ENCODE measurements at regions not wholly inside any gene's neighbourhood (a gene's known extent, or its start where the extent isn't known, plus 50 kb on each side); places are given as distances from the start of the nearest gene placed in this dataset.

DNA sequence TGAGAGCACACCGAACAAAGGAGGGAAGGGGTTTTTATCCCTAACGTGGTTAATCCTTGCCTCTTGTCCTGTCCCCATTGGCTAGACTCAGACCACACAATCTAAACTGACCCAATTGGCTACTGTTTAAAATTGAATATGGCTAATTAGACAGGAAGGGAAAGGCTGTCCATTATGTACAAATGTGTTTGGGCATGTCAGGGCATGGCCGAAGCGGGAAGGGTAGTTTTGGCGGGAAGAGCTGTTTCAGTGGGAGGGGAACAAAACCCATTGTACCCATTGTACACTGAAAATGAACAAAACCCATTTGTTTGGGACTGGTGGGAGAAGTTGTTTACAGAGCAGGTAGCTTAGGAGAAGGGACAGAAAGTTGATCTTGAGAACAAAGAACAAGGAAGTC is 330.9 kb upstream of the POU1F1 start:
- no peak for ATAC-seq
- no peaks in the 10 kb centered on the region for H3K27me3 ChIP-seq
- no peaks in the 10 kb centered on the region for H3K36me3 ChIP-seq
- intact Hi-C loops (cut with DNase I), result no loop called here
- no peak overlapping the region for H3K27ac ChIP-seq
- TF ChIP-seq, protein P1, sequence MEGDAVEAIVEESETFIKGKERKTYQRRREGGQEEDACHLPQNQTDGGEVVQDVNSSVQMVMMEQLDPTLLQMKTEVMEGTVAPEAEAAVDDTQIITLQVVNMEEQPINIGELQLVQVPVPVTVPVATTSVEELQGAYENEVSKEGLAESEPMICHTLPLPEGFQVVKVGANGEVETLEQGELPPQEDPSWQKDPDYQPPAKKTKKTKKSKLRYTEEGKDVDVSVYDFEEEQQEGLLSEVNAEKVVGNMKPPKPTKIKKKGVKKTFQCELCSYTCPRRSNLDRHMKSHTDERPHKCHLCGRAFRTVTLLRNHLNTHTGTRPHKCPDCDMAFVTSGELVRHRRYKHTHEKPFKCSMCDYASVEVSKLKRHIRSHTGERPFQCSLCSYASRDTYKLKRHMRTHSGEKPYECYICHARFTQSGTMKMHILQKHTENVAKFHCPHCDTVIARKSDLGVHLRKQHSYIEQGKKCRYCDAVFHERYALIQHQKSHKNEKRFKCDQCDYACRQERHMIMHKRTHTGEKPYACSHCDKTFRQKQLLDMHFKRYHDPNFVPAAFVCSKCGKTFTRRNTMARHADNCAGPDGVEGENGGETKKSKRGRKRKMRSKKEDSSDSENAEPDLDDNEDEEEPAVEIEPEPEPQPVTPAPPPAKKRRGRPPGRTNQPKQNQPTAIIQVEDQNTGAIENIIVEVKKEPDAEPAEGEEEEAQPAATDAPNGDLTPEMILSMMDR (IDR thresholded peaks at IDR 0.05), result no peak
- no peaks in the 10 kb centered on the region for H3K9me3 ChIP-seq
- no peaks in the 10 kb centered on the region for H3K4me1 ChIP-seq
- DNase-seq, result no peak
- H3K4me3 ChIP-seq, result no peak overlapping the region

DNA sequence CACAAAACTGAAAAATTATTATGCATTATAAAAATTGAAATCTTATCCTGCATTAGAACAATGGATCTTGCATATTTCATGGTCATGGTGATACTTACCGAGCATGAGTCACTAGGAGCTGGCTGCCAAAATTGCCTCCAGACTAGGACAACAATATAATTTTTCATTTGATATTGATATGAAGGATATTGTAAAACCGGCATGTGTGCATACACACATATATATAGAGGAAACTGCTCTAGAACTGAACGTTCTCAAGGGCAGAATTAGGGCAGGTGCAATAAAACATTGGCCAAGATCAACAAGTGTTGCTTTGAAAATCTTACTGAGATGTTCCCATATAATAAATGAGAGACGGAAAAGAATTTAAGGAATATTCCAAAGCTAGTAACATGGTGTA is 319.4 kb upstream of the POU1F1 start:
- no peak for DNase-seq
- no peaks in the 10 kb centered on the region for H3K27me3 ChIP-seq
- ATAC-seq, result no peak
- no peaks in the 10 kb centered on the region for H3K4me1 ChIP-seq
- no peak overlapping the region for H3K4me3 ChIP-seq
- intact Hi-C loops (cut with DNase I), result no loop called here
- TF ChIP-seq, protein P1 (IDR thresholded peaks at IDR 0.05), result no peak
- no peaks in the 10 kb centered on the region for H3K36me3 ChIP-seq
- H3K9me3 ChIP-seq, result no peaks in the 10 kb centered on the region
- no peak overlapping the region for H3K27ac ChIP-seq

DNA sequence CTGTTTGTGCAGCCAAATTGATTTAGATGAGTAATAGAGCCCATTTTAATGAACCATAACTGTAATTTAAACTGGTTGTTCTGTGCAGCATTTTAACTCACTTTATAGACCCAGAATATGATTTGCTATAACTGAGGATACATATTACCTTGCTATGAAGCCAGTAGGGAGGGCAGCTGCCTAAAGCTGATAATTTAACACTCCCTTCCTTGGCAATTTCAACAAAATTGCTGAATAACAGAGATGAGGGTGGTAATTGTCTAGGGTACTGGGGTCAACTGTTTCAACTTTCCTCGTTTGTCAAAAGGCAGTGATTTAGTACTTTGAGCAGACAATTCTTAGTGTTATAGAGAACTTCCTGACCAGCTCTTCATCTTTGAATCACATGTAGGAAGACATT is 304.9 kb upstream of the POU1F1 start:
- H3K27ac ChIP-seq, result no peak overlapping the region
- no peaks in the 10 kb centered on the region for H3K9me3 ChIP-seq
- ATAC-seq, result no peak
- H3K4me1 ChIP-seq, result no peaks in the 10 kb centered on the region
- no peak for DNase-seq
- intact Hi-C loops (cut with DNase I), result no loop called here
- TF ChIP-seq, protein P1 (IDR thresholded peaks at IDR 0.05), result no peak
- no peak overlapping the region for H3K4me3 ChIP-seq
- H3K27me3 ChIP-seq, result no peaks in the 10 kb centered on the region
- H3K36me3 ChIP-seq, result no peaks in the 10 kb centered on the region

DNA sequence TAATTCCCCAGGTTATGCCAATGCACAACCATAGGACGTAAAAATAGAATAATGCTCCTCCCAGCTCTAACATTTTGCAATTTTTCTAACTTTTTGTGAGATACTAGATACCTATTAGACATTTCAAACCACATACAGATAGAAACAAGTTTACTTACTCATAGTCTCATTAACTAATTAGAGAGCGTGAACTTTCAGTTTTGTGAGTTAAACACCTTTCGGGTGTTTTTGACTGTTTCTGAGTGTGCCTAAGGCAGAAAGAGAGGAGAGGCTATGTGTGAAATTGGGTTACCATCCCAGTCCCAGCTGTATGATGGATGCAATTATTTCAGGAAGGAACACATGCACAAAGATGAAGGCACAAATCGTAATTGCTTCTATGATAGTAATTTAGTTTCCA is 300.4 kb upstream of the POU1F1 start:
- Histone ChIP-seq H3K27me3 (no peaks in the 10 kb centered on the region), H3K9me3 (no peaks in the 10 kb centered on the region), H3K27ac (no peak overlapping the region), H3K4me3 (no peak overlapping the region), H3K36me3 (no peaks in the 10 kb centered on the region), H3K4me1 (no peaks in the 10 kb centered on the region)
- ATAC-seq (no peak), DNase-seq (no peak)
- intact Hi-C loops (cut with DNase I), result no loop called here
- TF ChIP-seq, protein P1 (IDR thresholded peaks at IDR 0.05), result no peak

DNA sequence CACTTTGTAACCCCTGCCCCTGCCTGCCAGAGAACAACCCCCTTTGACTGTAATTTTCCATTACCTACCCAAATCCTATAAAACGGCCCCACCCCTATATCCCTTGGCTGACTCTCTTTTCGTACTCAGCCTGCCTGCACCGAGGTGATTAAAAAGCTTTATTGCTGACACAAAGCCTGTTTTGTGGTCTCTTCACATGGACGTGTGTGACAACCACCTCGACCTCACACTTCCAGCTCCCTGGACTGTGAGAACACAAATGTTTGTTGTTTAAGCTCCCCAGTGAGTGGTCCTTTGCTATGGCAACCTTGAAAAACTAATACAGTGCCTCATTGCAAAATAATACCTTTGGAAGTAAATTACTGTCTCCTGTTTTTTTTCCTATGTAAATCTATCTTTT is 299.2 kb upstream of the POU1F1 start:
- intact Hi-C loops (cut with DNase I), result no loop called here
- no peak for ATAC-seq

DNA sequence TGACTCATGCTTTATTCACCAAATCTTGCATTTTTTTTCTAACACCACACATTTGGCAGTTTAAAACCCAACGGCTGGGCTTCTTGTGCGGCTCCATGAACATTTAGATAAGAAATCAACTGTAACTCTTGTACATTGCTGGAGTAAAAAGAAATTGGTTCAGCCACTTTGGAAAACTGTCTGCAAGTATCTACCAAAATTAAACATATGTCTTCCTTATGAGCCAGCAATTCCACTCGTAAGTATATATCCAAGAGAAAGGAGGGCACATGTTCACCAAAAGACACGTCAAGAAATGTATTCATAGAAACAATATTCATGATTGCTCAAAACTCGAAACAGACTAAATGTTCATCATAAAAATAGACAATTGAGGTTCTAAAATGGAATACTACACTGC is 291.9 kb upstream of the POU1F1 start:
- Histone ChIP-seq H3K27me3 (no peaks in the 10 kb centered on the region), H3K27ac (no peak overlapping the region), H3K9me3 (no peaks in the 10 kb centered on the region), H3K4me1 (no peaks in the 10 kb centered on the region), H3K4me3 (no peak overlapping the region), H3K36me3 (no peaks in the 10 kb centered on the region)
- no peak for DNase-seq
- TF ChIP-seq, protein P1 (IDR thresholded peaks at IDR 0.05), result no peak
- intact Hi-C loops (cut with DNase I), result no loop called here
- ATAC-seq, result no peak

More for the DNA sequence above, 299.2 kb upstream of the POU1F1 start:
- Histone ChIP-seq H3K27me3 (no peaks in the 10 kb centered on the region), H3K36me3 (no peaks in the 10 kb centered on the region), H3K9me3 (no peaks in the 10 kb centered on the region), H3K4me1 (no peaks in the 10 kb centered on the region), H3K4me3 (no peak overlapping the region), H3K27ac (no peak overlapping the region)
- DNase-seq, result no peak
- TF ChIP-seq, protein P1 (IDR thresholded peaks at IDR 0.05), result no peak

Measured in upper lobe of right lung (tissue), 1 donor.